ENCODE measurements at regions not wholly inside any gene's neighbourhood (a gene's known extent, or its start where the extent isn't known, plus 50 kb on each side); places are given as distances from the start of the nearest gene placed in this dataset.

GRCh38 chr16:73672135-73672534, 624.2 kb upstream of the ZFHX3 start:
- Histone ChIP-seq H3K9ac (ENCODE audit: extremely low read depth, low read length, poor library complexity, severe bottlenecking) (no peak overlapping the region), H3K4me1 (ENCODE audit: control insufficient read depth, insufficient read depth, low read length) (peaks cover 3% of the 10 kb centered on the region), H3K4me3 (ENCODE audit: low read length) (no peak overlapping the region), H3K27me3 (ENCODE audit: control insufficient read depth, insufficient read depth, low read length, poor library complexity, severe bottlenecking) (no peaks in the 10 kb centered on the region), H3K27ac (ENCODE audit: low read depth, low read length) (no peak overlapping the region), H3K9me3 (ENCODE audit: control insufficient read depth, low read length) (peaks cover 19% of the 10 kb centered on the region), H3K36me3 (ENCODE audit: control insufficient read depth, insufficient read depth, low read length) (no peaks in the 10 kb centered on the region)
- peak; percentile 36 for TF ChIP-seq CTCF (conservative IDR thresholded peaks at IDR 0.05)
- Mint-ChIP-seq H3K36me3 (ENCODE audit: low read depth) (no peaks in the 10 kb centered on the region), H3K4me3 (no peak overlapping the region), H3K27me3 (ENCODE audit: insufficient read depth) (no peaks in the 10 kb centered on the region), H3K27ac (no peak overlapping the region), H3K9me3 (peaks cover 5% of the 10 kb centered on the region), H3K4me1 (peaks cover 18% of the 10 kb centered on the region)
- no peak for DNase-seq
- WGBS, 2 experiments (ENCODE audit: insufficient coverage in 1 of 2, insufficient read length in 1 of 2): 80 to 86% methylated on average over 1 to 3 of the region's 3 CpGs

GRCh38 chr16:73670836-73671820, 623.2 kb upstream of the ZFHX3 start:
- Mint-ChIP-seq H3K4me3 (no peak overlapping the region), H3K4me1 (peaks cover 18% of the 10 kb centered on the region), H3K9me3 (peaks cover 3% of the 10 kb centered on the region), H3K27me3 (ENCODE audit: insufficient read depth) (no peaks in the 10 kb centered on the region), H3K27ac (no peak overlapping the region), H3K36me3 (ENCODE audit: low read depth) (no peaks in the 10 kb centered on the region)
- H3K4me3 ChIP-seq (ENCODE audit: low read length): no peak overlapping the region
- 68 to 74% methylated on average over 7 to 11 of the region's 11 CpGs for WGBS, 2 experiments (ENCODE audit: insufficient coverage in 1 of 2, insufficient read length in 1 of 2)
- H3K9me3 ChIP-seq (ENCODE audit: control insufficient read depth, low read length): peaks cover 19% of the 10 kb centered on the region
- peak; percentile 45 for DNase-seq
- H3K4me1 ChIP-seq (ENCODE audit: control insufficient read depth, insufficient read depth, low read length): peaks cover 3% of the 10 kb centered on the region
- TF ChIP-seq CTCF (conservative IDR thresholded peaks at IDR 0.05): no peak
- H3K9ac ChIP-seq (ENCODE audit: extremely low read depth, low read length, poor library complexity, severe bottlenecking): no peak overlapping the region
- H3K27ac ChIP-seq (ENCODE audit: low read depth, low read length): peak overlapping the region; percentile 33
- H3K27me3 ChIP-seq (ENCODE audit: control insufficient read depth, insufficient read depth, low read length, poor library complexity, severe bottlenecking): no peaks in the 10 kb centered on the region
- no peaks in the 10 kb centered on the region for H3K36me3 ChIP-seq (ENCODE audit: control insufficient read depth, insufficient read depth, low read length)

- Histone ChIP-seq H3K9ac (ENCODE audit: extremely low read depth, low read length, poor library complexity, severe bottlenecking) (no peak overlapping the region), H3K9me3 (ENCODE audit: control insufficient read depth, low read length) (peaks cover 8% of the 10 kb centered on the region), H3K36me3 (ENCODE audit: control insufficient read depth, insufficient read depth, low read length) (no peaks in the 10 kb centered on the region), H3K4me3 (ENCODE audit: low read length) (no peak overlapping the region), H3K4me1 (ENCODE audit: control insufficient read depth, insufficient read depth, low read length) (peaks cover 3% of the 10 kb centered on the region), H3K27ac (ENCODE audit: low read depth, low read length) (no peak overlapping the region), H3K27me3 (ENCODE audit: control insufficient read depth, insufficient read depth, low read length, poor library complexity, severe bottlenecking) (no peaks in the 10 kb centered on the region)
- WGBS, 2 experiments (ENCODE audit: insufficient coverage in 1 of 2, insufficient read length in 1 of 2): 99 to 100% methylated on average over 4 of the region's 4 CpGs
- Mint-ChIP-seq H3K4me3 (no peak overlapping the region), H3K27me3 (ENCODE audit: insufficient read depth) (no peaks in the 10 kb centered on the region), H3K4me1 (peaks cover 18% of the 10 kb centered on the region), H3K27ac (no peak overlapping the region), H3K9me3 (no peaks in the 10 kb centered on the region), H3K36me3 (ENCODE audit: low read depth) (no peaks in the 10 kb centered on the region)
- TF ChIP-seq CTCF (conservative IDR thresholded peaks at IDR 0.05): no peak
- DNase-seq: no peak
Measured at GRCh38 chr16:73669535-73670274, 621.8 kb upstream of the ZFHX3 start.

All from endodermal cell (in vitro differentiated cells).